ENCODE measurements at regions not wholly inside any gene's neighbourhood (a gene's known extent, or its start where the extent isn't known, plus 50 kb on each side); places are given as distances from the start of the nearest gene placed in this dataset.

GRCh38 chr3:72135636-72136035 lies 350.7 kb upstream of the PROK2 start:
- TF ChIP-seq CTCF (IDR thresholded peaks at IDR 0.05; ENCODE audit: poor library complexity) (no peak), EZH2 (IDR thresholded peaks at IDR 0.05; ENCODE audit: borderline replicate concordance) (no peak), EZH2phosphoT487 (IDR thresholded peaks at IDR 0.05; ENCODE audit: low read depth, severe bottlenecking, unreplicated experiment) (no peak)

Measured in hepatocyte (in vitro differentiated cells).